Naive thymus-derived CD8-positive, alpha-beta T cell (primary cell): ENCODE measurements at regions not wholly inside any gene's neighbourhood (a gene's known extent, or its start where the extent isn't known, plus 50 kb on each side); places are given as distances from the start of the nearest gene placed in this dataset.
"Not testable (repeated sequence)": the region's sequence is repeated elsewhere in the genome, so short reads cannot be mapped to it uniquely, and the experiment has no call there.

Experiments
- ATAC-seq, 2 donors: fragments of 150-1000 bp; cut with Tn5 transposase in 1 of 2; sonication (Bioruptor Pico), chemical (Tn5 transposase) in 1 of 2; 1 replicate in 1 of 2; 2 replicates in 1 of 2; pipeline ENCODE4 v1.10.0; 2021; ENCODE audit warnings: mild to moderate bottlenecking in 2 of 2, moderate library complexity in 2 of 2
- POLR2A ChIA-PET: fragments of 350-600 bp; sonication (Branson Sonifier 250); formaldehyde crosslinking; loops from one replicate; lab custom pipeline; 2021; ENCODE audit warnings: antibody characterized with exemption; lab: Charles Lee
- DNase-seq, 10 donors: peaks; one replicate each; pipeline versions ENCODE4 v3.0.0 to v3.0.0-alpha.2; 2020 to 2022
- H3K27ac Mint-ChIP-seq, 10 donors: one replicate each; pipeline ENCODE4 v1.8.0; 2020 to 2022; ENCODE audit warnings: mild to moderate bottlenecking in 10 of 10, mixed read lengths in 10 of 10, moderate library complexity in 4 of 10, inconsistent platforms in 1 of 10
- H3K27me3 Mint-ChIP-seq, 5 donors: one replicate each; pipeline ENCODE4 v1.8.0; 2021 to 2022; ENCODE audit warnings: mixed read lengths in 5 of 5
- H3K36me3 Mint-ChIP-seq, 3 donors: one replicate each; pipeline ENCODE4 v1.8.0; 2020 to 2022; ENCODE audit warnings: mixed read lengths in 3 of 3, mild to moderate bottlenecking in 2 of 3, inconsistent platforms in 1 of 3
- H3K4me1 Mint-ChIP-seq, 4 donors: one replicate each; pipeline ENCODE4 v1.8.0; 2021 to 2022; ENCODE audit warnings: mixed read lengths in 4 of 4
- H3K4me3 Mint-ChIP-seq, 10 donors: one replicate each; pipeline ENCODE4 v1.8.0; 2020 to 2022; ENCODE audit warnings: mild to moderate bottlenecking in 10 of 10, mixed read lengths in 10 of 10, moderate library complexity in 6 of 10, inconsistent platforms in 1 of 10
- H3K9me3 Mint-ChIP-seq, 9 donors: one replicate each; pipeline ENCODE4 v1.8.0; 2020 to 2022; ENCODE audit warnings: mixed read lengths in 9 of 9, mild to moderate bottlenecking in 3 of 9, inconsistent platforms in 1 of 9, moderate library complexity in 1 of 9

DNA sequence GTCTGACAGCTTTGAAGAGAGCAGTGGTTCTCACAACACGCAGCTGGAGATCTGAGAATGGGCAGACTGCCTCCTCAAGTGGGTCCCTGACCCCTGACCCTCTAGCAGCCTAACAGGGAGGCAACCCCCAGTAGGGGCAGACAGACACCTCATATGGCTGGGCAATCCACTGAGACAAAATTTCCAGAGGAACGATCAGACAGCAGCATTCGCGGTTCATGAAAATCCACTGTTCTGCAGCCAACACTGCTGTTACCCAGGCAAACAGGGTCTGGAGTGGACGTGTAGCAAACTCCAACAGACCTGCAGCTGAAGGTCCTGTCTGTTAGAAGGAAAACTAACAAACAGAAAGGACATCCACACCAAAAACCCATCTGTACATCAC is 212.1 kb downstream of the FOXD4L6 start:
- ATAC-seq, H3K4me3 Mint-ChIP-seq, H3K27ac Mint-ChIP-seq, DNase-seq, POLR2A ChIA-PET, H3K4me1 Mint-ChIP-seq: not testable (repeated sequence)
- Mint-ChIP-seq H3K27me3 (peaks cover 0 to 23% (median 4%) of the 10 kb centered on the region in 5 donors), H3K36me3 (peaks cover 17 to 76% (median 63%) of the 10 kb centered on the region in 3 donors), H3K9me3 (peaks cover 20 to 96% (median 74%) of the 10 kb centered on the region in 9 donors)

DNA sequence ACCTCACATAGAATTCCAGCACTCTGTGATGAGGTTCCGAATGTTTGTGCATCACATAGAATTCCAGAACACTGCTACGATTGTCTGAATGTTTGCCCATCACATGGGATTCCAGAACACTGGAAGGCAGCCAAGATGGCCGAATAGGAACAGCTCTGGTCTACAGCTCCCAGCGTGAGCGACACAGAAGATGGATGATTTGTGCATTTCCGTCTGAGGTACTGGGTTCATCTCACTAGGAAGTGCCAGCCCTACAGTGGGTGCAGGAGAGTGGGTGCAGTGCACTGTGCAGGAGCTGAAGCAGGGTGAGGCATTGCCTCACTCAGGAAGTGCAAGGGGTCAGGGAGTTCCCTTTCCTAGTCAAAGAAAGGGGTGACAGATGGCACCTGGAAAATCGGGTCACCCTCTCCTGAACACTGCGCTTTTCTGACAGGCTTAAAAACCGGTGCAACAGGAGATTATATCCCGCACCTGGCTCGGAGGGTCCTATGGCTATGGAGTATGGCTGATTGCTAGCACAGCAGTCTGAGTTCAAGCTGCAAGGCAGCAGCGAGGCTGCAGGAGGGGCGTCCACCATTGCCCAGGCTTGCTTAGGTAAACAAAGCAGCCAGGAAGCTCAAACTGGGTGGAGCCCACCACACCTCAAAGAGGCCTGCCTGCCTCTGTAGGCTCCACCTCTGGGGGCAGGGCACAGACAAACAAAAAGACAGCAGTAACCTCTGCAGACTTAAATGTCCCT is 212.7 kb downstream of the FOXD4L6 start:
- H3K4me1 Mint-ChIP-seq, DNase-seq, ATAC-seq, H3K27ac Mint-ChIP-seq, POLR2A ChIA-PET: not testable (repeated sequence)
- peaks cover 20 to 99% (median 80%) of the 10 kb centered on the region in 9 donors for H3K9me3 Mint-ChIP-seq
- H3K27me3 Mint-ChIP-seq, result peaks cover 0 to 28% (median 9%) of the 10 kb centered on the region in 5 donors
- H3K36me3 Mint-ChIP-seq, result peaks cover 17 to 81% (median 69%) of the 10 kb centered on the region in 3 donors
- peak overlapping the region in 1 of 10 donors; percentile 45 for H3K4me3 Mint-ChIP-seq

DNA sequence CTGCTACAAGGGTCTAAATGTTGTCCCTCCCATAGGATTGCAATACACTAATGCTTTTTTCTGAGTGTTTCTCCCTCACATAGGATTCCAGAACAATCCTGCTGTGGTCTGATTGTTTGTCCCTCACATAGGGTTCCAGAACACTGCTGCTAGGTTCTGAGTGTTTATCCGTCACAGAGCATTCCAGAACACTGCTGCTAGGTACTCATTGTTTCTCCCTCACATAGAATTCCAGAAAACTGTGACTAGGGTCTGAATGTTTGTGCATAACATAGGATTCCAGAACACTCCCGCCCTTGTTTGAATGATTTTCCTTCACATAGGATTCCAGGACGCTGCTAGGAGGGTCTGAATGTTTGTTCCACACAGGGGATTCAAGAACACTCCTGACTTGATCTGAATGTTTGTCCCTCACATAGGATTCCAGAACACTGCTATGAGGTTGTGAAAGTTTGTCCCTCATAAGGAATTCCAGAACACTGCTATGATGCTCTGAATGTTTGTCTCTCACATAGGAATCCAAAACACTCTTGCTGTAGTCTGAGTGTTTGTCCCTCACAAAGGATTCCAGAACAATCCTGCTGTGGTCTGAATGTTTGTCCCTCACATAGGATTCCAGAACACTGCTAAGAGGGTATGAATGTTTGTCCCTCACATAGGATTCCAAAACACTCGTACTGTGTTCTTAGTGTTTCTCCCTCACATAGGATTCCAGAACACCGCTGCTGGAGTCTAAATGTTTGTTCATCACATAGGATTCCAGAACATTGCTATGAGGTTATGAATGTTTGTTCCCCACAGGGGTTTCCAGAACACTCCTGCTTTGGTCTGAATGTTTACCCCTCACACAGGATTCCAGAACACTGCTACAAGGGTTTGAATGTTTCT is 213.5 kb downstream of the FOXD4L6 start:
- Mint-ChIP-seq H3K36me3 (peaks cover 17 to 81% (median 77%) of the 10 kb centered on the region in 3 donors), H3K9me3 (peaks cover 20 to 99% (median 83%) of the 10 kb centered on the region in 9 donors), H3K4me1 (peaks cover 0 to 3% (median 0%) of the 10 kb centered on the region in 4 donors), H3K4me3 (no peak overlapping the region), H3K27me3 (peaks cover 0 to 29% (median 9%) of the 10 kb centered on the region in 5 donors), H3K27ac (no peak overlapping the region)
- POLR2A ChIA-PET, result no interaction called here
- no peak for DNase-seq
- no peak for ATAC-seq

DNA sequence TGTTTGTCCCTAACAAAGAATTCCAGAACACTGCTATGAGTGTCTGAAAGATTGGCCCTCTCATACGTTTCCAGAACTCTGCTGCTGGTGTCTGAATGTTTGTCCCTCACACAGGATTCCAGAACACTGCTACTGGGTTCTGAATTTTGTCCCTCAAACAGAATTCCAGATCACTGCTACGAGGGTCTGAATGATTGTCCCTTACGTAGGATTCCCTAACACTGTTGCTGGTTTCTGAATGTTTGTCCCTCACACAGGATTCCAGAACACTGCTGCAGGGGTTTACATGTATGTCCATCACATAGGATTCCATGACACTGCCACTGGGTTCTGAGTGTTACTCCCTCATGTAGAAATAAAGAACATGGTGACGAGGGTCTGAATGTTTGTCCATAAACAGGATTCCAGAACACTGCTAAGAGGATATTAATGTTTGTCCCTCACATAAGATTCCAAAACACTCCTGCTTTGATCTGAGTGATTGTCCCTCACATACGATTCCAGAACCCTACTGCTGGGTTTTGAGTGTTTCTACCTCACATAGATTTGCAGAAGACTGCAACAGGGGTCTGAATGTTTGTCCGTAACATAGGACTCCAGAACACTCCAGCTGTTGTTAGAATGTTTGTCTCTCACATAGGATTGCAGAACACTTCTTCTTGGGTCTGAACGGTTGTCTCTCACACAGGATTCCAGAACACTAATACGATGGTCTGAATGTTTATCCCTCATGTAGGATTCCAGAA is 214.4 kb downstream of the FOXD4L6 start:
- H3K27ac Mint-ChIP-seq, result no peak overlapping the region
- H3K36me3 Mint-ChIP-seq, result peaks cover 15 to 82% (median 80%) of the 10 kb centered on the region in 3 donors
- peaks cover 22 to 99% (median 83%) of the 10 kb centered on the region in 9 donors for H3K9me3 Mint-ChIP-seq
- DNase-seq, result no peak
- H3K4me3 Mint-ChIP-seq, result no peak overlapping the region
- H3K27me3 Mint-ChIP-seq, result peaks cover 0 to 29% (median 9%) of the 10 kb centered on the region in 5 donors
- POLR2A ChIA-PET, result no interaction called here
- H3K4me1 Mint-ChIP-seq, result peaks cover 0 to 3% (median 0%) of the 10 kb centered on the region in 4 donors
- no peak for ATAC-seq

DNA sequence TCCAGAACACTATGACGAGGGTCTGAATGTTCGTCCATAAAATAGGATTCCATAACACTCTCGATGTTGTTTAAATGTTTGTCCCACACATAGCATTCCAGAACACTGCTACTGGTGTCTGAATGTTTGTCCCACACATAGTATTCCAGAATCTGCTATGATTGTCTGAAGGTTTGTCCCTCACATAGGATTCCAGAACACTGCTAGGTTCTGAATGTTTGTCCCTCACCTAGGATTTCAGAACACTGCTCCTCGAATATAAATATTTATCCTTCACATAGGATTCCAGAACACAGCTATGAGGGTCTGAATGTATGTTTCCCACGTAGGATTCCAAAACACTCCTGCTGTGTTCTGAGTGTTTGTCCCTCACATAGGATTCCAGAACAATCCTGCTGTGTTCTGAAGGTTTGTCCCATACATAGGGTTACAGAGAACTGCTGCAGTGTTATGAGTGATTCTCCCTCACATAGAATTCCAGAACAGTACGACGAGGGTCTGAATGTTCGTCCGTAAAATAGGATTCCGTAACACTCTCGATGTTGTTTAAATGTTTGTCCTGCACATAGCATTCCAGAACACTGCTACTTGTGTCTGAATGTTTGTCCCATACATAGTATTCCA is 215.3 kb downstream of the FOXD4L6 start:
- ATAC-seq, result no peak
- Mint-ChIP-seq H3K27ac (no peak overlapping the region), H3K36me3 (peaks cover 13 to 83% (median 79%) of the 10 kb centered on the region in 3 donors), H3K4me1 (peaks cover 0 to 3% (median 0%) of the 10 kb centered on the region in 4 donors), H3K4me3 (no peak overlapping the region), H3K27me3 (peaks cover under 1 to 31% (median 10%) of the 10 kb centered on the region in 5 donors), H3K9me3 (peaks cover 24 to 99% (median 76%) of the 10 kb centered on the region in 9 donors)
- no peak for DNase-seq
- POLR2A ChIA-PET, result no interaction called here

DNA sequence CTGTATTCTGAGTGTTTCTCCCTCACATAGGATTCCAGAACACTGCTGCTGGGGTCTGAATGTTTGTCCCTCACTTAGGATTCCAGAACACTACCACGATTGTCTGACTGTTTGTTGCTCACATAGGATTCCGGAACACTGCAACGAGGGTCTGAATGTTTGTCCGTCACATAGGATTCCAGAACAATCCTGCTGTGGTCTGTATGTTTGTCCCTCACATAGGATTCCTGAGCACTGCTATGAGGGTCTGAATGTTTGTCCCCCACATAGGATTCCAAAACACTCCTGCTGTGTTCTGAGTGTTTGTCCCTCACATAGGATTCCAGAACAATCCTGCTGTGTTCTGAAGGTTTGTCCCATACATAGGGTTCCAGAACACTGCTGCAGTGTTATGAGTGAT is 215.8 kb downstream of the FOXD4L6 start:
- H3K36me3 Mint-ChIP-seq, result peaks cover 13 to 85% (median 77%) of the 10 kb centered on the region in 3 donors
- POLR2A ChIA-PET, ATAC-seq, DNase-seq, H3K4me1 Mint-ChIP-seq, H3K27ac Mint-ChIP-seq, H3K4me3 Mint-ChIP-seq: not testable (repeated sequence)
- H3K9me3 Mint-ChIP-seq, result peaks cover 24 to 99% (median 76%) of the 10 kb centered on the region in 9 donors
- H3K27me3 Mint-ChIP-seq, result peaks cover 2 to 36% (median 13%) of the 10 kb centered on the region in 5 donors

DNA sequence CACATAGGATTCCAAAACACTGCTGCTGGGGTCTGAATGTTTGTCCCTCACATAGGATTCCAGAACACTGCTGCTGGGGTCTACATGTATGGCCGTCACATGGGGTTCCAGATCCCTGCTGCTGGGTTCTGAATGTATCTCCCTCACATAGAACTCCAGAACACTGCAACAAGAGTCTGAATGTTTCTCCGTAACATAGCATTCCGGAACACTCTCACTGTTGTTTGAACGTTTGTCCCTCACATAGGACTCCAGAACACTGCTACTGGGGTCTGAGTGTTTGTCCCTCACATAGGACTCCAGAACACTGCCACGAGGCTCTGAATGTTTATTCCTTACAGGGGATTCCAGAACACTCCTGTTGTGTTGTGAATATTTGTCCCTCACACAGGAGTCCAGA is 216.8 kb downstream of the FOXD4L6 start:
- Mint-ChIP-seq H3K27me3 (peaks cover 3 to 42% (median 20%) of the 10 kb centered on the region in 5 donors), H3K36me3 (peaks cover 12 to 88% (median 78%) of the 10 kb centered on the region in 3 donors), H3K27ac (no peak overlapping the region), H3K4me1 (peaks cover 0 to 2% (median 0%) of the 10 kb centered on the region in 4 donors), H3K9me3 (peaks cover 21 to 100% (median 77%) of the 10 kb centered on the region in 9 donors), H3K4me3 (no peak overlapping the region)
- POLR2A ChIA-PET, result no interaction called here
- DNase-seq, result no peak
- no peak for ATAC-seq

DNA sequence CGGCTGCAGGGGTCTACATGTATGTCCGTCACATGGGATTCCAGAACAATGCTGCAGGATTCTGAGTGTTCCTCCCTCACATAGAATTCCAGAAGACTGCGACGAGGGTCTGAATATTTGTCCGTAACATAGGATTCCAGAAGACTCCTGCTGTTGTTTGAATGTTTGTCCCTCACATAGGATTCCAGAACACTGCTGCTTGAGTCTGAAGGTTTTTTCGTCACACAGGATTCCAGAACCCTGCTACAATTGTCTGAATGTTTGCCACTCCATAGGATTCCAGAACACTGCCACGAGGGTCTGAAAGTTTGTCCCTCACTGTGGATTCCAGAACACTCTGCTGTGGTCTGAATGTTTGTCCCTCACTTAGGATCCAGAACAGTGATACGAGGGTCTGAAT is 217.5 kb downstream of the FOXD4L6 start:
- H3K36me3 Mint-ChIP-seq, result peaks cover 8 to 85% (median 81%) of the 10 kb centered on the region in 3 donors
- H3K27ac Mint-ChIP-seq, ATAC-seq, H3K4me3 Mint-ChIP-seq, H3K4me1 Mint-ChIP-seq, DNase-seq, POLR2A ChIA-PET: not testable (repeated sequence)
- peaks cover 3 to 45% (median 20%) of the 10 kb centered on the region in 5 donors for H3K27me3 Mint-ChIP-seq
- H3K9me3 Mint-ChIP-seq, result peaks cover 19 to 100% (median 79%) of the 10 kb centered on the region in 9 donors

DNA sequence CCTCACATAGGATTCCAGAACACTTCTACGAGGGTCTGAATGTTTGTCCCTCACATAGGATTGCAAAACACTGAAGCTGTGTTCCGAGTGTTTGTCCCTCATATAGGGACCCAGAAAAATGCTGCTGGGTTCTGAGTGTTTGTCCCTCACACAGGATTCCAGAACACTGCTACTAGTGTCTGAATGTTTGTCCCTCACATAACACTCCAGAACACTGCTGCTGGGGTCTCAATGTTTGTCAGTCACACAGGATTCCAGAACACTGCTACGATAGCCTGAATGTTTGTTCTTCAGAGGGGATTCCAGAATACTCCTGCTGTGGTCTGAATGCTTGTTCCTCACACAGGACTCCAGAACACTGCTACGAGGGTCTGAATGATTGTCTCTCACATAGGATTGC is 218.7 kb downstream of the FOXD4L6 start:
- POLR2A ChIA-PET, result no interaction called here
- ATAC-seq (no peak), DNase-seq (no peak)
- no peak overlapping the region for H3K27ac Mint-ChIP-seq
- H3K27me3 Mint-ChIP-seq, result peaks cover 3 to 36% (median 19%) of the 10 kb centered on the region in 5 donors
- no peak overlapping the region for H3K4me3 Mint-ChIP-seq
- peaks cover 20 to 100% (median 79%) of the 10 kb centered on the region in 9 donors for H3K9me3 Mint-ChIP-seq
- H3K4me1 Mint-ChIP-seq, result no peaks in the 10 kb centered on the region
- H3K36me3 Mint-ChIP-seq, result peaks cover 2 to 82% (median 71%) of the 10 kb centered on the region in 3 donors

DNA sequence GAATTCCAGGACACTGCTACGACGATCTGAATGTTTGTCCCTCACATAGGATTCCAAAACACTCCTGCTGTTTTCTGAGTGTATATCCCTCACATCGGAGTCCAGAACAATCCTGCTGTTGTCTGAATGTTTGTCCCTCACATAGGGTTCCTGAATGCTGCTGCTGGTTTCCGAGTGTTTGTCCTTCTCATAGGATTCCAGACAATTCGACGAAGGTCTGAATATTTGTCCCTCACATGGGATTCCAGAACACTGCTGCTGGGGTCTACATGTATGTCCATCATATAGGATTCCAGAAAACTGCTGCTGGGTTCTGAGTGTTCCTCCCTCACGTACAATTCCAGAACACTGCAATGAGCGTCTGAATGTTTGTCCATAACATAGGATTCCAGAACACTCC is 219.4 kb downstream of the FOXD4L6 start:
- DNase-seq, H3K4me3 Mint-ChIP-seq, H3K27ac Mint-ChIP-seq, POLR2A ChIA-PET, H3K4me1 Mint-ChIP-seq, ATAC-seq: not testable (repeated sequence)
- Mint-ChIP-seq H3K27me3 (peaks cover 3 to 29% (median 17%) of the 10 kb centered on the region in 5 donors), H3K9me3 (peaks cover 18 to 100% (median 80%) of the 10 kb centered on the region in 9 donors), H3K36me3 (peaks cover 2 to 82% (median 64%) of the 10 kb centered on the region in 3 donors)

DNA sequence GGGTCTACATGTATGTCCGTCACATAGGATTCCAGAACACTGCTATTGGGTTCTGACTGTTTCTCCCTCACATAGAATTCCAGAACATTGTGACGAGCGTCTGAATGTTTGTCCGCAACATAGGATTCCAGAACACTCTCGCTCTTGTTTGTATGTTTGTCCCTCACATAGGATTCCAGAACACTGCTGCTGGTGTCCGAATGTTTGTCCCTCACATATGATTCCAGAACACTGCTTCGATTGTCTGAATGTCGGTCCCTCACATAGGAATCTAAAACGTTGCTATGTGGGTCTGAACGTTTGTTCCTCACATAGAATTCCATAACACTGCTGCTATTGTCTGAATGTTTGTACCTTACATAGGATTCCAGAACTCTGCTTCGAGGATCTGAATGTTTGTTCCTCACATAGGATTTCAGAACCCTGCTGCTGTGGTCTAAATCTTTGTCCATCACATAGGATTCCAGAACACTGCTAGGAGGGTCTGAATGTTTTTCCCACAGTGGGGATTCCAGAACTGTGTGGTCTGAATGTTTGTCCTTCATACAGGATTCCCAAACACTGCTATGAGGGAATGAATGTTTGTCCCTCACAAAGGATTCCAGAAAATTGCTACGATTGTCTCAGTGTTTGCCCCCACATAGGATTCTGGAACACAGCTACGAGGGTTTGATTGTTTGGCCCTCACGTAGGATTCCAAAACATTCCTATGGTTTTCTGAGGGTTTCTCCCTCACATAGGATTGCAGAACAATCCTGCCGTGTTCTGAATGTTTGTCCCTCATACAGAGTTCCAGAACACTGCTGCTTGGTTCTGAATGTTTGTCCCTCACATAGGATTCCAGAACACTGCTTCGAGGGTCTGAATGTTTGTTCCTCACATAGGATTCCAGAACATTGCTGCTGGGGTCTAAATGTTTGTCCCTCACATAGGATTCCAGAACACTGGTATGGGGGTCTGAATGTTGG is 220.5 kb downstream of the FOXD4L6 start:
- Mint-ChIP-seq H3K4me3 (no peak overlapping the region), H3K4me1 (no peaks in the 10 kb centered on the region), H3K9me3 (peaks cover 19 to 100% (median 80%) of the 10 kb centered on the region in 9 donors), H3K27me3 (peaks cover 3 to 26% (median 9%) of the 10 kb centered on the region in 5 donors), H3K36me3 (peaks cover 5 to 82% (median 54%) of the 10 kb centered on the region in 3 donors), H3K27ac (no peak overlapping the region)
- ATAC-seq (no peak), DNase-seq (no peak)
- POLR2A ChIA-PET, result no interaction called here
